ENCODE measurements at regions not wholly inside any gene's neighbourhood (a gene's known extent, or its start where the extent isn't known, plus 50 kb on each side); places are given as distances from the start of the nearest gene placed in this dataset.

GRCh38 chr12:46523446-46523845 lies 150.9 kb upstream of the SLC38A2 start:
- H3K9me3 Mint-ChIP-seq, result peaks cover 5% of the 10 kb centered on the region
- H3K4me1 Mint-ChIP-seq, result peaks cover 20% of the 10 kb centered on the region
- no peak for TF ChIP-seq CTCF (conservative IDR thresholded peaks at IDR 0.05)
- H3K4me3 Mint-ChIP-seq, result no peak overlapping the region
- H3K36me3 Mint-ChIP-seq (ENCODE audit: low read depth), result peaks cover 1% of the 10 kb centered on the region
- DNase-seq (ENCODE audit: low read depth, low spot score), result no peak
- no peaks in the 10 kb centered on the region for H3K27me3 Mint-ChIP-seq (ENCODE audit: low read depth)
- no peak overlapping the region for H3K27ac Mint-ChIP-seq (ENCODE audit: unreplicated experiment)

GRCh38 chr12:46522071-46522470 lies 149.5 kb upstream of the SLC38A2 start:
- H3K4me1 Mint-ChIP-seq, result peaks cover 20% of the 10 kb centered on the region
- H3K36me3 Mint-ChIP-seq (ENCODE audit: low read depth), result no peaks in the 10 kb centered on the region
- H3K27ac Mint-ChIP-seq (ENCODE audit: unreplicated experiment), result no peak overlapping the region
- no peak for TF ChIP-seq CTCF (conservative IDR thresholded peaks at IDR 0.05)
- DNase-seq (ENCODE audit: low read depth, low spot score), result no peak
- no peaks in the 10 kb centered on the region for H3K27me3 Mint-ChIP-seq (ENCODE audit: low read depth)
- H3K4me3 Mint-ChIP-seq, result no peak overlapping the region
- no peaks in the 10 kb centered on the region for H3K9me3 Mint-ChIP-seq

GRCh38 chr12:46521145-46521544 lies 148.6 kb upstream of the SLC38A2 start:
- H3K27ac Mint-ChIP-seq (ENCODE audit: unreplicated experiment), result no peak overlapping the region
- no peaks in the 10 kb centered on the region for H3K36me3 Mint-ChIP-seq (ENCODE audit: low read depth)
- H3K4me3 Mint-ChIP-seq, result no peak overlapping the region
- no peak for TF ChIP-seq CTCF (conservative IDR thresholded peaks at IDR 0.05)
- H3K4me1 Mint-ChIP-seq, result peaks cover 20% of the 10 kb centered on the region
- H3K9me3 Mint-ChIP-seq, result no peaks in the 10 kb centered on the region
- no peak for DNase-seq (ENCODE audit: low read depth, low spot score)
- H3K27me3 Mint-ChIP-seq (ENCODE audit: low read depth), result no peaks in the 10 kb centered on the region

GRCh38 chr12:46519407-46519806 lies 146.8 kb upstream of the SLC38A2 start:
- no peaks in the 10 kb centered on the region for H3K36me3 Mint-ChIP-seq (ENCODE audit: low read depth)
- H3K27ac Mint-ChIP-seq (ENCODE audit: unreplicated experiment), result no peak overlapping the region
- no peak overlapping the region for H3K4me3 Mint-ChIP-seq
- no peaks in the 10 kb centered on the region for H3K9me3 Mint-ChIP-seq
- no peak for DNase-seq (ENCODE audit: low read depth, low spot score)
- no peaks in the 10 kb centered on the region for H3K27me3 Mint-ChIP-seq (ENCODE audit: low read depth)
- no peak for TF ChIP-seq CTCF (conservative IDR thresholded peaks at IDR 0.05)
- peaks cover 17% of the 10 kb centered on the region for H3K4me1 Mint-ChIP-seq

- DNase-seq (ENCODE audit: low read depth, low spot score), result no peak
- H3K9me3 Mint-ChIP-seq, result peaks cover 4% of the 10 kb centered on the region
- H3K4me1 Mint-ChIP-seq, result peaks cover 11% of the 10 kb centered on the region
- no peaks in the 10 kb centered on the region for H3K36me3 Mint-ChIP-seq (ENCODE audit: low read depth)
- H3K27me3 Mint-ChIP-seq (ENCODE audit: low read depth), result no peaks in the 10 kb centered on the region
- H3K27ac Mint-ChIP-seq (ENCODE audit: unreplicated experiment), result no peak overlapping the region
- no peak overlapping the region for H3K4me3 Mint-ChIP-seq
- no peak for TF ChIP-seq CTCF (conservative IDR thresholded peaks at IDR 0.05)
Measured at GRCh38 chr12:46518729-46519128, 146.2 kb upstream of the SLC38A2 start.

GRCh38 chr12:46518169-46518568 lies 145.6 kb upstream of the SLC38A2 start:
- Mint-ChIP-seq H3K4me3 (no peak overlapping the region), H3K36me3 (ENCODE audit: low read depth) (peaks cover 2% of the 10 kb centered on the region), H3K27ac (ENCODE audit: unreplicated experiment) (no peak overlapping the region), H3K9me3 (peaks cover 8% of the 10 kb centered on the region), H3K27me3 (ENCODE audit: low read depth) (no peaks in the 10 kb centered on the region), H3K4me1 (peaks cover 7% of the 10 kb centered on the region)
- no peak for TF ChIP-seq CTCF (conservative IDR thresholded peaks at IDR 0.05)
- no peak for DNase-seq (ENCODE audit: low read depth, low spot score)
